LNCAP (cell line): ENCODE measurements at regions not wholly inside any gene's neighbourhood (a gene's known extent, or its start where the extent isn't known, plus 50 kb on each side); places are given as distances from the start of the nearest gene placed in this dataset.

Experiments used
- TF ChIP-seq, protein P1 (sequence below): fragments of 450-650 bp; IDR thresholded peaks from 2 replicates; pipeline ENCODE4 v1.5.1; 2017; ENCODE audit warnings: mild to moderate bottlenecking

DNA sequence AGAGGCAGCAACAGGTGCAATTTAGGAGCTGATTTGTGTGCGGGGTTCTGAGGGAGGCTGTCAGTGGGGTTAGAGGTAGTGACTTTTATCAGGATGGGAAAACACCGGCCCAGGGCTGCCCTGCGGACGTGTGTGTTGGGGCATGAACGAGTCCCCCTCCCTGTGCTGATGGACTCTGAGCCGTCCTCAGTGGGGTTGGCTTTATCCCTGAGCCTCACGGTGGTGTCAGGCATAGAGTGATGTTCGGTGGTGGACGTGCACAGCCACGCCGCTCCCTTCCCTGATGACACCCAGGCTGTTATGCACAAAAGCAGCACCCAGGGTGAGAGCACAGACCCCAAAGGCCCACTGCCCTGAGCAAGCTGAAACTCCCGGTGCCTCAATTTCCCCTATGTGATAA lies 809.1 kb downstream of the BRD1 start:
- TF ChIP-seq, protein P1, sequence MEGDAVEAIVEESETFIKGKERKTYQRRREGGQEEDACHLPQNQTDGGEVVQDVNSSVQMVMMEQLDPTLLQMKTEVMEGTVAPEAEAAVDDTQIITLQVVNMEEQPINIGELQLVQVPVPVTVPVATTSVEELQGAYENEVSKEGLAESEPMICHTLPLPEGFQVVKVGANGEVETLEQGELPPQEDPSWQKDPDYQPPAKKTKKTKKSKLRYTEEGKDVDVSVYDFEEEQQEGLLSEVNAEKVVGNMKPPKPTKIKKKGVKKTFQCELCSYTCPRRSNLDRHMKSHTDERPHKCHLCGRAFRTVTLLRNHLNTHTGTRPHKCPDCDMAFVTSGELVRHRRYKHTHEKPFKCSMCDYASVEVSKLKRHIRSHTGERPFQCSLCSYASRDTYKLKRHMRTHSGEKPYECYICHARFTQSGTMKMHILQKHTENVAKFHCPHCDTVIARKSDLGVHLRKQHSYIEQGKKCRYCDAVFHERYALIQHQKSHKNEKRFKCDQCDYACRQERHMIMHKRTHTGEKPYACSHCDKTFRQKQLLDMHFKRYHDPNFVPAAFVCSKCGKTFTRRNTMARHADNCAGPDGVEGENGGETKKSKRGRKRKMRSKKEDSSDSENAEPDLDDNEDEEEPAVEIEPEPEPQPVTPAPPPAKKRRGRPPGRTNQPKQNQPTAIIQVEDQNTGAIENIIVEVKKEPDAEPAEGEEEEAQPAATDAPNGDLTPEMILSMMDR = no peak

DNA sequence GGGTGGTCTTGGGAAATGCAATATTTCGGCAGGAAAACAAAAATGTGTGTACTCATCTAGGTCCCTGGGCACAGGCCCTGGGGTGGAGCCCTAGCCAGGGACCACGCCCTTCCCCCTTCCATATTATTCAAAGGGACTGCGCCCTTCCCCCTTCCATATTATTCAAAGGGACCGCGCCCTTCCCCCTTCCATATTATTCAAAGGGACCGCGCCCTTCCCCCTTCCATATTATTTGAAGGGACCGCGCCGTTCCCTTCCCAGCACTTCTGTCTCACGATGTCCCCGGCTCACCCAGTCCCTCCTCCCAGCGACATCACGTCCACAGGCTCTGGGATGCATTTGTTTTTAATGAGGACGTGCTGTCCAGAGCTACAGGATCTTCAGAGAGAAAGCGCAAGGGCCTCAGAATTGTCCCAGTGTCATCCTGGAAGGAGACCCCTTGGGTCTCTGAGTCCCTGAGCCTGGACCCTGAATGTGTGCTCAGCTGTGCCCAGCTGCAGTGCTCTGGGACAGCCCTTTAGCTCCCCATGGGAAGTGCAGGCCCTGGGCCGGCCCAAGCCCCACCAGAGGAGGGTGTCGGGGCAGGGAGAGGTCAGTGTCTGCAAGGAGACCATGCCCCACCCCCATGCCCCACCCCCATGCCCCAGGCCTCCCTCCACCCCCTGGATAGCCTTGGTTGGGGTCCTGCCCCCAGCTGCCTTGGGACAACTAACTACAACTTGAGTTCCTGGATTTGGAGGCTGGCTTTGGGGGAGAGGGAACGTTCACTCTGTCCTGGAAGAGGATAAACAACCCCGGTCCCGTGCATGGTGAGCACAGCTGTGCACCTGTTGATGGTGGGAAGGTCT lies 810.0 kb downstream of the BRD1 start:
- TF ChIP-seq, protein P1 = no peak

DNA sequence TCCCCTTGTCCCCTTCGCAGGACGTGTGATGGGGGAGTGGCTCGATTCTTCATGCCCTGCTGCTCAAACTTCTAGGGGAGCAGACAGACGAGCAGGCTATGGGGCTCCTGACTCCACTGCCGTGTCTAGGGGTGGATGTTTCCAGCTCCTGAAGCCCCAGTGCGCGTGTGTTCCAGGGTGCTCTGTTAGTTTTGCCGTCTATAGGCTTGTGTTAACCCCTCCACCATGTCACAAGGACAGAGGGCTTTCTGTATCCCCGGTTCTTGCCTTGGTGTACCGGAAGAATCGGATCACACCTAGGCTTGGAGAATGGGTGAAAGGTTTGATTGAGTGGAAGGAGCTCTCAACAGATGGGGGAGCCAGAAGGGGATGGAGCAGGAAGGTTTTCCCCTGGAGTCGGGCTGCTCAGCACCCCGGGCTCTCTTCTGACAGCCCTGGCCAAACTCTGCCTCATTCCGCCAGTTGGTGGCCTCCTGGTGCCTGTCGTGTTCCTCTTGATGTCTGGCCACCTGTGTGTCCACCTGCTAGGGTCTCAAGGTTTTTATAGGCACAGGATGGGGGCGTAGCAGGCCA lies 810.7 kb downstream of the BRD1 start:
- TF ChIP-seq, protein P1 = no peak

DNA sequence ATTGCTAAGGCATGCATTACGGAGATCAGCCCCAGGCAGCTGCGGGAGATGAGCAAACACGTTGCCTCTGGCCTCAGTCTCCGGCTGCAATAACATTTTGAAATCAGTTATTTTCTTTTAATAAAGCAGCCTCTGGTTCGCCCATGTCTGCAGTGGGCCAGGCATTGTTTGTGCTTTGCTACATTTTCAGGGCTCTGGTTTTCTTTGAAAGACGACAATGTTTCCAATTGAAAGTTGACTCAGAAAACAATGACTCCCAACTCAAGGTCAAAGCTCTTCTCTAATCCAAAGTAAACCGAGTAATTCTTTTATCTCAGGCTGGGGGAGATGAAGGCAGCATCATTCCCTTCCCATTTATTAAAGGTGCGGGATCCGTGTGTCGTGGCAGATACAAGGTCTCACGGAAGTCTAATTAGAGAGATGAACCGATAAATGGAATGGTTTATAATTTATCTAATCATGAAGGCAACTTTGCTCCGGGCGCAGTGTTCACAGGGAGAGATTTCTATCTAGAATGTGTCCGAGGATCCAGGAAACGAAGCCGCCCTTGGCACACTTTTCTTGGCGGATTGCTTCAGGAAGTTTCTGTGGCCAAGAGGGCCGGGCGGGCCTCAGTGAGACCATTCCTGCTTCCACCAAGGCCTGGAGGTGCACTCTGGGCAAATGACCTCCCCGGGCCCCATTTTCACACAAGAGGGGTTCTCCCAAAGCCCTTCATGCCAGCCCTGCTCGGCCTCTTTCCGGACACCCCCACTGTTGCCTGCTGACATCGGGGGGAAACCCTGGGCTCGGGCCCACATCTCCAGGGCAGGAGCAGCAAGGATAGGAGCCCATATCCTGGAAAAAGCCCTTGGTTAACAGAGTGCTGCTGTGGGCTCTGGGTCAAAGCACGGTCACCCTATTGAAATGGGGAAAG lies 811.4 kb downstream of the BRD1 start:
- TF ChIP-seq, protein P1 = no peak

DNA sequence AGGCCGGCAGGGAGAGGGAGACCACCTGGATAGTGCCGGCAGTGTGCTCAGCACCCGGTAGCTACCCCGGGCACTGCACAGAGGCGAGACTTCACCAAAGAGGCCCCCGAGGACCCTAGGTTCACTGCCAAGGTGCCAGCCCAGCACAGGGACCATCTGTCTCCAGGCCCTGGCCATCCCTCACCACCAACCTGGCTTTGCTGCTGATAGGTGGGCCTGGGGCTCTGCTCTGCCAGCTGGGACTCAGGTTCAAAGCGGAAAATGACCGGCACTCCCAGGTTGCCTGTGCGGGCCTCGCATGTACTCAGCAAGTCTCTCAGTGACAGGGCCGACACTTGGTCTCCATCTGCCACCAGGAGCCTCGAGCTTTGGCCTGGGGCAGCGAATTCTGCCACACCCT lies 812.2 kb downstream of the BRD1 start:
- TF ChIP-seq, protein P1 = no peak

DNA sequence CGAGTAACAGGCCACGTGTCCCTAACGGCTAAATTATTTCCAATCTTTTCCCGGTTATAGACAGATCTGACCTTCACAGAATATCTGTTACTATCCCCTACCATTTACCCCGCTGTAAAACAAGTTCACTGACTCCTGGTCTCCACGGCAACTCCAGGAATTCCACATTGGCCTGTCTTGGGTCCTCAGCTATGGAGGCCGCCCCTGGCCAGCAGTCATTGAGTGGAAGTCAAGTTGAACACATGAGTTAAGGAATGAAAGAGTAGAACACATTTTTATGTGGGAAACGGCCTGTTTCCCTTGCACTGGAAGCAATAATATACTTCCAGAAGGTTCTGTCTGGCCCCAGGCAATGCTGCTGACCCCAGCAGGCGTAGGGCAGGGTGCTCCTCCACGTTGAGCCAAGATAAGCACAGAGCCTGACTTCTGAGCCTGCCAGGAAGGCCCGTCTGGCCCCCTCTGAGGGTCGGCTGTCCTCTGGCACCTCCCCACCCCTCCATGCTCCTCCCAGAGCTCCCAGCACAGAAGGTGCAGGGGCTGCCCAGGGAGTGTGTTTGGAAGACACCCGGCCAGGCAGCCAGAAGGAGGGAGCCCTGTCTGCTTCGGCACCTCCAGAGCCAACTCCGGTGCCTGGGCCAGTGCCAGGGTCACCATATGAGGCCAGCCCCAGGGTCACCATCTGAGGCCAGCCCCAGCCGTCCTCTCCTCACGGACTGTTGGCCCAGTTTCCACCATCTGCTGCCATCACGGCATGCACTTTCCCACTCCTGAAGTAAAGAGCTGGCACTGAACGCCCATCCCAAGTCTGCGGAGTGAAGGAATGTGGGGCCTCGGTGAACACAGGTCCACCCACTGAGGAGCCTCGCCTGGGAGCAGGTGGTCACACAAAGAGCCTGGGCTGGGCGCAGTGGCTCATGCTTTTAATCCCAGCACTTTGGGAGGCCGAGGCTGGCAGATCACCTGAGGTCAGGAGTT lies 813.2 kb downstream of the BRD1 start:
- TF ChIP-seq, protein P1 = no peak
